Prostate gland (tissue), 2 donors: ENCODE measurements at regions not wholly inside any gene's neighbourhood (a gene's known extent, or its start where the extent isn't known, plus 50 kb on each side); places are given as distances from the start of the nearest gene placed in this dataset.

ENCODE experiments used
- CTCF ChIP-seq, 4 experiments: fragments of 200-600 bp in 2 of 4; fragments of 450-650 bp in 2 of 4; sonication (generic) in 2 of 4; IDR thresholded peaks; 1 replicate in 3 of 4; 2 replicates in 1 of 4; pipeline ENCODE4 v1.5.1; 2016 to 2019; ENCODE audit warnings: antibody characterized with exemption in 4 of 4, mild to moderate bottlenecking in 2 of 4, moderate library complexity in 2 of 4
- POLR2A ChIP-seq: fragments of 450-650 bp; IDR thresholded peaks from one replicate; pipeline ENCODE4 v1.6.1; 2016; ENCODE audit warnings: antibody characterized with exemption, mild to moderate bottlenecking

- TF ChIP-seq CTCF (IDR thresholded peaks at IDR 0.05) (peak in 3 of 4 experiments; percentile 55 to 59 (median 59)), POLR2A (no peak)
Observed at GRCh38 chr15:25508369-25509002, 69.7 kb upstream of the UBE3A start.
